ENCODE measurements at regions not wholly inside any gene's neighbourhood (a gene's known extent, or its start where the extent isn't known, plus 50 kb on each side); places are given as distances from the start of the nearest gene placed in this dataset.
"Not testable (repeated sequence)": the region's sequence is repeated elsewhere in the genome, so short reads cannot be mapped to it uniquely, and the experiment has no call there.

GRCh38 chr12:7591531-7591930 lies 74.2 kb downstream of the APOBEC1 start:
- DNase-seq = no peak
- in situ Hi-C loops (cut with MboI; ENCODE audit: low pct_ligation_motif_present in 1 of 4, low pct_unique_long_range_greater_than_20kb in 1 of 4, low sequenced_read_pairs in 3 of 4) = no loop called here
- H3K36me3 ChIP-seq = no peaks in the 10 kb centered on the region
- H3K4me1 ChIP-seq = no peaks in the 10 kb centered on the region
- no peaks in the 10 kb centered on the region for H3K9me3 ChIP-seq
- 85 to 87% methylated on average over 4 of the region's 4 CpGs for WGBS, 2 donors (ENCODE audit: low coverage in 1 of 2)
- no peak overlapping the region for H3K27ac ChIP-seq
- intact Hi-C loops (cut with DNase I; ENCODE audit: low total_unique reads) = no loop called here
- TF ChIP-seq CTCF (IDR thresholded peaks at IDR 0.05) (no peak), EP300 (IDR thresholded peaks at IDR 0.05; ENCODE audit: low read depth) (no peak), POLR2AphosphoS5 (IDR thresholded peaks at IDR 0.05) (no peak), POLR2A (IDR thresholded peaks at IDR 0.05) (no peak)
- H3K4me3 ChIP-seq = no peak overlapping the region
- H3K27me3 ChIP-seq = no peaks in the 10 kb centered on the region

- H3K4me3 ChIP-seq; H3K36me3 ChIP-seq; DNase-seq; H3K9me3 ChIP-seq; H3K27ac ChIP-seq; intact Hi-C loops (cut with DNase I; ENCODE audit: low total_unique reads); in situ Hi-C loops (cut with MboI; ENCODE audit: low pct_ligation_motif_present in 1 of 4, low pct_unique_long_range_greater_than_20kb in 1 of 4, low sequenced_read_pairs in 3 of 4); H3K4me1 ChIP-seq; H3K27me3 ChIP-seq: not testable (repeated sequence)
- WGBS, 2 donors (ENCODE audit: low coverage in 1 of 2) = 92% methylated on average over 18 of the region's 27 CpGs; no CpG with 5 or more reads in 1 of the 2 donors
These were observed 75.6 kb downstream of the APOBEC1 start for GRCh38 chr12:7590085-7590484.

DNA sequence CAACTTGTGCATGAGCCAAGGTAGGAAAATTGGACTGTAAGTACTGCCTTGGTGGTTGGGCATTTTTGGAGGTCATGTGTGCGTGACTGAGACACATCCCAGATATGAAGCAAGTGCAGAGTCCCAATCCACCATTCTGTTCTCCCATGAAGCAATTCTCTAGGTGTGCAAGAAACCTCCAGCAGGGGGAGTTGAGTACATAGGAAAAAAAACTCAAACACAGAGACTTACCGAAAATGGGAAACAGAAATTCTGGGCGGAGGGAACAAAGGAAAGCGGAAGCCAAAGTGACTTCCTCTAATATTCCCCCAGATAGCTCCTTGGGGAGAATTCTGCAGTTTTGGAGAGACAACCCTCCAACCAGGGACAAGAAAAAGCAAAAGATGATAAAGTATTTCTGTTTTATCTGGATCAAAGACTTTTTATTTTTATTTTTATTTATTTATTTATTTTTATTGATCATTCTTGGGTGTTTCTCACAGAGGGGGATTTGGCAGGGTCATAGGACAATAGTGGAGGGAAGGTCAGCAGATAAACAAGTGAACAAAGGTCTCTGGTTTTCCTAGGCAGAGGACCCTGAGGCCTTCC lies 76.9 kb downstream of the APOBEC1 start:
- H3K4me1 ChIP-seq; H3K9me3 ChIP-seq; H3K27me3 ChIP-seq; intact Hi-C loops (cut with DNase I; ENCODE audit: low total_unique reads); H3K4me3 ChIP-seq; H3K36me3 ChIP-seq; H3K27ac ChIP-seq; in situ Hi-C loops (cut with MboI; ENCODE audit: low pct_ligation_motif_present in 1 of 4, low pct_unique_long_range_greater_than_20kb in 1 of 4, low sequenced_read_pairs in 3 of 4): not testable (repeated sequence)
- DNase-seq = peak; percentile 33
- peak in 4 of 5 experiments; percentile 33 to 49 (median 42) for TF ChIP-seq CTCF (IDR thresholded peaks at IDR 0.05)
- 46 to 66% methylated on average over 2 to 4 of the region's 4 CpGs for WGBS, 2 donors (ENCODE audit: low coverage in 1 of 2)

- 57 to 75% methylated on average over 1 of the region's 1 CpG for WGBS, 2 donors (ENCODE audit: low coverage in 1 of 2)
These were observed 80.6 kb upstream of the CD163 start for GRCh38 chr12:7584137-7584536.

DNA sequence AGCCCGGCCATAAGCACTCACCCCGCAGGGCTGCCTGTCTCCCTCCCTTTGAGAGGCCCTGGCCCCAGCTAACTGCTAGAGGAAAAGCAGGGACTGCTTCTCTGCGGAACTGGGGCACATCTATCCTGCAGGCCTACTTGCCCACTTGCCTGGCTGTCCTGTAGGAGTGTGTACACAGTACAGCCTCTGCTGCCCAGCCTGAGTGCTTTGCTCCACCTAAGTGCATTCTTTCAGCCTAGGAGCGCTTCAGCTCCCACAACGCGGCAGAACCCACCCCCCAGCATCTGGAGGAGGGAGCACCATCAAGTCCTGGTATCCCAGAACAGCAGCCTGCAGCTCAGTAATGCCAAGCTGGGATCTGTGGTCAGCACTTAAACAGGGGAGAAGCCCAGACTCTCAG lies 79.9 kb upstream of the CD163 start:
- H3K9me3 ChIP-seq = no peaks in the 10 kb centered on the region
- H3K27me3 ChIP-seq = no peaks in the 10 kb centered on the region
- intact Hi-C loops (cut with DNase I; ENCODE audit: low total_unique reads) (no loop called here), in situ Hi-C loops (cut with MboI; ENCODE audit: low pct_ligation_motif_present in 1 of 4, low pct_unique_long_range_greater_than_20kb in 1 of 4, low sequenced_read_pairs in 3 of 4) (no loop called here)
- WGBS, 2 donors (ENCODE audit: low coverage in 1 of 2) = 82% methylated on average over 3 of the region's 6 CpGs; no CpG with 5 or more reads in 1 of the 2 donors
- H3K4me1 ChIP-seq = no peaks in the 10 kb centered on the region
- DNase-seq = no peak
- no peak overlapping the region for H3K4me3 ChIP-seq
- H3K27ac ChIP-seq = no peak overlapping the region
- TF ChIP-seq POLR2AphosphoS5 (IDR thresholded peaks at IDR 0.05) = no peak
- TF ChIP-seq CTCF (IDR thresholded peaks at IDR 0.05) = no peak
- no peak for TF ChIP-seq EP300 (IDR thresholded peaks at IDR 0.05; ENCODE audit: low read depth)
- TF ChIP-seq POLR2A (IDR thresholded peaks at IDR 0.05) = no peak
- H3K36me3 ChIP-seq = no peaks in the 10 kb centered on the region

More at GRCh38 chr12:7584137-7584536, 80.6 kb upstream of the CD163 start:
- H3K4me1 ChIP-seq; H3K9me3 ChIP-seq; H3K4me3 ChIP-seq; in situ Hi-C loops (cut with MboI; ENCODE audit: low pct_ligation_motif_present in 1 of 4, low pct_unique_long_range_greater_than_20kb in 1 of 4, low sequenced_read_pairs in 3 of 4); intact Hi-C loops (cut with DNase I; ENCODE audit: low total_unique reads); H3K27ac ChIP-seq; DNase-seq; H3K36me3 ChIP-seq; H3K27me3 ChIP-seq: not testable (repeated sequence)
